Panc1 (cell line): ENCODE measurements at regions not wholly inside any gene's neighbourhood (a gene's known extent, or its start where the extent isn't known, plus 50 kb on each side); places are given as distances from the start of the nearest gene placed in this dataset.

Experiments
- CTCF ChIP-seq: fragments of 450-650 bp; IDR thresholded peaks from 2 replicates; pipeline ENCODE4 v1.5.1; 2017; ENCODE audit warnings: mild to moderate bottlenecking
- POLR2AphosphoS5 ChIP-seq: IDR thresholded peaks from 2 replicates; pipeline ENCODE4 v1.6.1; 2012; ENCODE audit warnings: mild to moderate bottlenecking, low read depth, low read length, moderate library complexity
- SIN3A ChIP-seq: IDR thresholded peaks from 2 replicates; pipeline ENCODE4 v1.6.1; 2012; ENCODE audit warnings: low read depth, mild to moderate bottlenecking, low read length, moderate library complexity, borderline replicate concordance; ENCODE audit not compliant: insufficient read depth
- TCF7L2 ChIP-seq: IDR thresholded peaks from 2 replicates; pipeline ENCODE4 v1.6.1; 2011; ENCODE audit warnings: mild to moderate bottlenecking, low read depth, low read length, inconsistent platforms
- TF ChIP-seq, protein P1 (sequence below), 2 experiments: IDR thresholded peaks; 2 replicates each; pipeline ENCODE4 v1.6.1; 2011 to 2012; ENCODE audit warnings: low read depth in 2 of 2, control low read depth in 1 of 2, low read length in 1 of 2, mild to moderate bottlenecking in 1 of 2, moderate library complexity in 1 of 2; ENCODE audit not compliant: insufficient read depth in 1 of 2

DNA sequence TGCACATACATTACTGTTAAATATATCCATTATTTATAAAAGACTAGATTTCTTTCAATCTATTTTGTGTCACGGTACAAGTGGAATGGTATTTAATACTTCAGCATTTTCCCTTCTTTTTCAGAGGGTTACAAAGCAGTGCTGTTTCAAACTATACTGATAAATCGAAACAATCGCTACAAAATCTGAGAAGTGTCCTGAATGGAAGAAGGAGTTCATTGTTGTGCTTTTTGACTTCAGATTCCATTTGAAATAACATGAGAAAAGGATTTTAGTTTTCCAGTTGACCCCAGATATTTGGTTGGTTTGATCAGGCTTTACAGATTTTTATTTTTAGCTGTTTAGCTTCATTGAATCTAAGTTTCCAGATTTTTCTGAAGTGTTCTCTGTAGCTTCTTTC is 292.1 kb upstream of the ANKRD50 start:
- TF ChIP-seq TCF7L2 (no peak), CTCF (no peak), POLR2AphosphoS5 (no peak), SIN3A (no peak)
- TF ChIP-seq, protein P1, sequence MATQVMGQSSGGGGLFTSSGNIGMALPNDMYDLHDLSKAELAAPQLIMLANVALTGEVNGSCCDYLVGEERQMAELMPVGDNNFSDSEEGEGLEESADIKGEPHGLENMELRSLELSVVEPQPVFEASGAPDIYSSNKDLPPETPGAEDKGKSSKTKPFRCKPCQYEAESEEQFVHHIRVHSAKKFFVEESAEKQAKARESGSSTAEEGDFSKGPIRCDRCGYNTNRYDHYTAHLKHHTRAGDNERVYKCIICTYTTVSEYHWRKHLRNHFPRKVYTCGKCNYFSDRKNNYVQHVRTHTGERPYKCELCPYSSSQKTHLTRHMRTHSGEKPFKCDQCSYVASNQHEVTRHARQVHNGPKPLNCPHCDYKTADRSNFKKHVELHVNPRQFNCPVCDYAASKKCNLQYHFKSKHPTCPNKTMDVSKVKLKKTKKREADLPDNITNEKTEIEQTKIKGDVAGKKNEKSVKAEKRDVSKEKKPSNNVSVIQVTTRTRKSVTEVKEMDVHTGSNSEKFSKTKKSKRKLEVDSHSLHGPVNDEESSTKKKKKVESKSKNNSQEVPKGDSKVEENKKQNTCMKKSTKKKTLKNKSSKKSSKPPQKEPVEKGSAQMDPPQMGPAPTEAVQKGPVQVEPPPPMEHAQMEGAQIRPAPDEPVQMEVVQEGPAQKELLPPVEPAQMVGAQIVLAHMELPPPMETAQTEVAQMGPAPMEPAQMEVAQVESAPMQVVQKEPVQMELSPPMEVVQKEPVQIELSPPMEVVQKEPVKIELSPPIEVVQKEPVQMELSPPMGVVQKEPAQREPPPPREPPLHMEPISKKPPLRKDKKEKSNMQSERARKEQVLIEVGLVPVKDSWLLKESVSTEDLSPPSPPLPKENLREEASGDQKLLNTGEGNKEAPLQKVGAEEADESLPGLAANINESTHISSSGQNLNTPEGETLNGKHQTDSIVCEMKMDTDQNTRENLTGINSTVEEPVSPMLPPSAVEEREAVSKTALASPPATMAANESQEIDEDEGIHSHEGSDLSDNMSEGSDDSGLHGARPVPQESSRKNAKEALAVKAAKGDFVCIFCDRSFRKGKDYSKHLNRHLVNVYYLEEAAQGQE (IDR thresholded peaks at IDR 0.05; ENCODE audit: insufficient read depth in 1 of 2, low read depth in 2 of 2, low read length in 1 of 2): no peak
